NCI-H2107 (cell line): ENCODE measurements at regions not wholly inside any gene's neighbourhood (a gene's known extent, or its start where the extent isn't known, plus 50 kb on each side); places are given as distances from the start of the nearest gene placed in this dataset.

Source experiments
- DNase-seq: peaks from one replicate; lab custom pipeline; 2025; lab: John Stamatoyannopoulos, UW

DNA sequence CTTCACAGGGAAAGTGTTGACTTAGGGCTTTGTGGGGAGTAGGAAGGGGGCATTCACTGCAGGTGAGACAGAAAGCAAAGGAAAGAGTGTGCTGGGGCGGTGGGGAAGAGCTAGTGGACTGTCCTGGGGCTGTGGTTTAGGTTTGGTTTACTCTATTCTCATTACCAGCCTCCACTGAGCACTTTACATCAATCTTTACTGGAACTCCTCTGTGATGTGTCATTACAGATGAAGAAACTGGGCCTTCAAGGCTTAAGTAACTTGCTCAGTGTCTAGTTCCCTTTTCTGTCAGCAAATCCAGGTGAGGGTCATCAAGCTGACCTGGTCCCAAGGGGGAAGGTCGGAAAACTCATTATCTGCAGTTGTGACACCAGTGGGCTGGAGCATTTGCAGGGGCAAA, 120.2 kb upstream of the PFN2 start:
- no peak for DNase-seq

DNA sequence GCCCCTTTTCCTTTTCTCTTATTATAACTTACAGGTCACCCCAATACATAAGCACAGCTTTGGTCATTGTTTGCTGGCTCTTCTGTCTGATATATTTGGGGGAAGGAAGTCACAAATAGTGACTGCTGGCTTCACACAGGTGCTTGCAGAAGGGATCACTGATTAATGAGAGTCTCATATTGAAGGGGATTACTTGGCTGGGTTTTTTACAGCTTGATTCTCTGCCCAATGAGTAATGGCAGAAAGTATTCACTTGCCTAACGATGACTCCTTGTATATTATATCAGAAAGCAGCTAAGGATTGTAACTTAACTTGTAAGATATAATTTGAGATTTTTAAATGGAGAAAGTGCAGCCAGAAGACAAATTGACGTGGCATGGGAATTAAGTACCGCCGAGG, 119.3 kb upstream of the PFN2 start:
- DNase-seq: no peak

DNA sequence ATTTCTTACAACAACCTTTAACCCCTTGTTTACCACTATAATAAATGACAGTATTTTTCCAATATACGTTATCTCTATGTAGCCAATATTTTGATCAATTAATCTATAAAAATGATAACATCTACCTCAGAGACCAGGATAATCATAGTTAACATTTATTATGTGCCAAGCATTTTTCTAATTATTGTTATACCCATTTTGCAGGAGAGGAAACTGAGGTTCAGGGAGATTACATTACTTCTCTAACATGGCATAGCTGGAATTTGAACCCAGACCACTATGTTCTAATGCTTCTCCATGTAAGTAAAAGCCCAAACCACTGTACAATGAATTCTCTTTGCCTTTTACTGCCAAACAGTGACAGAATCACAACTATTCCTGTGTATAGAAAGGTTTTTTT, 113.4 kb upstream of the PFN2 start:
- no peak for DNase-seq

DNA sequence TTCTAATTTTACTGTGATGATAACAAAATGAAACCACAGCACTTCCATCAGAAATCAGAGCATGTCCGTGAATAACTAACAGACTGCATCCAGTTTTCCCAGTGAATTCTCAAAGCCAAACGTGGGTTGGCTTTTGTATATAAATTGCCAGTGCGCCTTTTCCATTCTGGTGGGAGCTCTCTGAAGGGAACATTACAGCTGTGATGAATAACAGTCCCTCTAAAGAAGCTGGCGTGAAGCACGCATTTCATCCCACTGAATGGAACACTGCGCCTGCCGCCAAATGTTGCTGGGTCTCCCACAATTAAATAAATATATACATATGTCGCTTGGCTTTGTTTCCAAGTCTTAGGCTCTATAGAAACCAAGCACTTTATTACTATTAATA, 113.0 kb upstream of the PFN2 start:
- no peak for DNase-seq

DNA sequence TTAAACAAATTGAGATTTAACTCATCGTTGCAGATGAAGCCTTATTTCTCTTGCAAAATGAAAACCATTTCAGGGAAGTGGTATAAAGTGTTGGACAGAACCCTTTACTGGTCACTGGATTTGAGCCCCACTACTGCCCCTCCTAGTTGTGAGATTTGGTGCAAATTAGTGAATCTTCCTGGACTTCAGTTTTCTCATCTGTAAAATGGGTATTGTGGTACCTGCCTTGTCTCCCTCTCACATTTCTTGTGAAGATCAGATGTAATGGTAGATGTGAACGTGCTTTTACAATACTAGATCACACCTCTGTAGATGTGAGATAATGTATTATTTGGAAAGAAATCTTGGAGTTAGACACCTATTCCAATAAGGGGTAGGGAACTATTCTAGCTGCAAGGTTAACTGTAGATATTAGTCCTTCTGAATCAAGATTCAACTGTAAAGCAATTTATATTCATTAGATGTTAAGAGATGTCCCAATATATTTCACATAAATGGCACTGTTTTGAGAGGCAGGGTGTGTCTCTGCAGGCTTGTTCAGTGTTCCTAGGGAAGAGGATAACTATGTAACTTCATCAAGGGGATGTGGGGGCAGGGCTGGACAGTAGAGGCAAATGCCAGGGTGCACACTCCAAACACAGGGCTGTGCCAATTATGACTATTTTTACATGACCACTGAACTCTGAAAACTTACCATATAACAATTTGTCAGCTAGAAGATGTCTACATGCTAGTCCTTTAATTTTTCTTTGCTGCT, 112.4 kb upstream of the PFN2 start:
- DNase-seq: no peak

DNA sequence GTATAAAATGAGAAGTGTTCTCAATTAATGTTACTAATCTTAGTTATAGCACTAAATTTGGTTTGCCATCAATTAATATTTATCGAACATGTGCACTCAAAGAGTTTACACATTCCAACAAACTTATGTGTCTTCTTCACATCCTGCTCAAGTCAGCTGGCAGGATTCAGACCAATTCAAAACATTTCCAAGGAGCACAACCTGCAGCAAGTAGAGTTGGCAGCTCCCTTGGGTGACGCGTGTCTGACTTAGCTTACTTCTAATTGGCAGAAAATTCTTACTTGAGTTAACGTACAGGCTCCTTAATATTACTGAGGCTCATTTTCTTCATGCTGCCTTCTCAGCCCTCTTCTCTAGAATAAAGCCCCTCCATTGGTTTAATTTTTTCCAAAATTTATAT, 110.4 kb upstream of the PFN2 start:
- no peak for DNase-seq

DNA sequence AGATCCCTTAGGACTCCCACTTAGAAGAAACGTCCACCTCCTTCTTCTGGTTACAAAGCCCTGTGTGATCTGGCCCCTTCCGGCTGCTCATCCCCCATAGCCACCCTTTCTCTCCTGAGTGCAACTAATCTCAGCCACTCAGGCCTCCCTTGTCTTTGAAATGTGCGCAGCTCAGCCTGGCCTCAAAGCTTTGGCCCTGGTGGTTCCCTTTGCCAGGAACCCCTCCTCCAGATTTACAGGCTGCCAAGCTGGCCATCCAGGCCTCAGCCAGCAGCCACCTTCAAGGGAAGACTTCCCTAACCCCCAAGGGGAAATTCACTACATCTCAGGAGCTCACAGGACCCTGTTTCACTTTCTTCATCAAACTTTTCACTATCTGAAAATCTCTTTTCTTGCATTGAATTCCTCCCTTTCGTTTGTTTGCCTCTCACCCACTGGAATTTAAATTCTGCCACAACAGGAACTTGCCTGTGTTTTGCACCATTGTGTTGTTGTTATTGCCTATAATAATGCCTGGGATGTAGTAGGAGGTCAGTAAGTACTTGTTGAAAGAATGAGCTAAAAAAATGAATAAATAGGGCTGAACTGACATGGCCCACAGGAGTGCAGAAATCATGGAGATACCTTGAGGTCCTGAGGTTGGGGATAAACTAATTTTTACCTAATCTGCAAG, 109.5 kb upstream of the PFN2 start:
- no peak for DNase-seq

DNA sequence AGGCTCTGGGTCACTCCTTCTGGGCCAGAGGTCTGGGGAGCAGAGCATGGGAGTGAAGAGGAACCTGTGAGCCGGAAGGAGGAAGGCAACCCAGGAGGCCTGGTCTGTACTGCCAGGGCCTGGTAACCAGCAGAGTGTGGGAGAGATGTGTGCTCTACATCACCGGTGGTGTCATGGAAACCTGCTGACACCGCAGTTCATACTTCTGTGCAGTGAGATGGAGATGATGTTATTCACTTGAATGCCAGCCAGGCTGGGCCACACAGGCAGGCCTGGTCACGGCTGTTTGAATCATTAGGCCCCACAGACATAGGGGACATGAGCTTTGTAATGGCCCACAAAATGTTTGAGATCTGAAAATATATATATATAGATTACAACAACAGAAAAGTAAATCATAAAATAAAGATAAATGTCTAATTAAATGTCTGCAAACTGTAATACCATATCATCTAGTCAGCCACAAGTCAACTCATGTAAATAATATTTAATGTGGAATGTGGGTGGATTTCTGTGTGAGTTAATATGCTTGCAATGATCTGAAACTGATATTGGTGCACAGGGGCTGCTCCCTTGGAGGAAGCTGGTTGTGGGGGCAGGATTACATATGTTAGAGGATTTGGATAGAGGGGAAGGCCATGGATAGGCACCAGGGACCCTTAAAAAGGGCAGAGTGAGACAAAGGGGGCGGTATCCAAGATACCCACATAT, 108.5 kb upstream of the PFN2 start:
- no peak for DNase-seq

DNA sequence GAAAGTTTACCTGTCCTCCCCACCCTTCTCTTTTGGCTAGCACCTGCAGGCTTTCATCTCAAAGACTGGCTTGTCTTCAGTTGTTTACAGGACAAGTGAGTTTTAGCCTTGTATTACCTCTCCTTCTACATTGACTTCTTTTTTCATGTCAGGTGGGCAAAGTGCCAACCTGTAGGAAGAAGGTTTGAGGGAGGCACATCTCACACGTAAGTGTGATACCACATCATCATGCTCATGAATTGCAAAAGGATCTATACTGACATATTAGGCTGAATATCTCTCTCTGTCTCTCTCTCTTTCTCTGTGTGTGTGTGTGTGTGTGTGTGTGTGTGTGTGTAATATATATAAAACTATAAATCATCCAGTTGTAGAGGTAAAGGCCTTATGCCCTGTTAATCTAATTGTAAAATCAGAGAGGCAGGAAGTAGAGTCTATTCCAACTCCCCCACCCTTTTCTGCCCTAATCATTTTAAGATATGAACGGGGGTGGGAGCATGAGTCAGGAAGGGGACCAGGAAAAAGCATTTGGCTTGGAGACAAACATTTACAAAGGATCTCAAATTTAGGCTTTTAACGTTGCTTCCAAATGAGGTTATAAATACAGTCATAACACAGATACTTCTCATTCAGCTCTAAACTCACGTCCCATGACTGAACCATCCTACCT, 107.0 kb upstream of the PFN2 start:
- no peak for DNase-seq

DNA sequence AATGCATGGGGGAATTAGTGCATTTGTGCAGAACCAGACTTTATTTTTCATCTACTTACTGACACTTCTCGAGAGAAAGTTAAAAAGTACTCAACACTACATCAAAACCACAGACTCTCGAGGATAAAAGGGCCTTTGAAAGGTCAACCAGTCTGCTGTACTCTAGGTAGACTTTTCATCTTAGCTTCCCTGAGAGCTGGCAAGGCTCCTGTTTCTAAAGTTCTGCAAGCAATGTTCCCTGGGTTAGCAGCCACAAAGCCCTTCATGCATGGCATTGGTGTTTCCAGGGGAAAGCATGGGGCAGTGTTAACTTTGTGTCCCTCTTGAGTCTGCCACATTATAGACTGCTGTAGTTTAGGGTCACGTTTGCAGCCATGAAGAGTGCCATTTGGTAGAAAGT, 106.4 kb upstream of the PFN2 start:
- DNase-seq: no peak

DNA sequence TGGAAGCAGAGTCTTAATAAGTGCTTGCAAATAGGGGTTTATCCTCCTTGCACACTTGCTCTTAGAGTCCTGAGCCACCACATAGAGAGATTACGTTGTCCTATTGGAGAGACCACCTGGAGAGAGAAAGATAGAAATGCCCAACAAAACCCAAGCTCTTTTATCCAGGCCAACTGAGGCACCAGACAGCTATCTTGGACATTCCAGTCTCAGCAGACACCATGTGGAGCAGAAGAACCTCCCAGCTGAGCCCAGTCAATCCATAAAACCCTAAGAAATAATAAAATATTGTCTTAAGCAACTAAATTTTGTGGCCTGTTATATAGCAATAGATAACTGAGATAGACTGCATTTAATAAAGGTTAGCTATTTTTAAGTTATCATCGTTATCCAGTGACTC, 105.7 kb upstream of the PFN2 start:
- DNase-seq: no peak

DNA sequence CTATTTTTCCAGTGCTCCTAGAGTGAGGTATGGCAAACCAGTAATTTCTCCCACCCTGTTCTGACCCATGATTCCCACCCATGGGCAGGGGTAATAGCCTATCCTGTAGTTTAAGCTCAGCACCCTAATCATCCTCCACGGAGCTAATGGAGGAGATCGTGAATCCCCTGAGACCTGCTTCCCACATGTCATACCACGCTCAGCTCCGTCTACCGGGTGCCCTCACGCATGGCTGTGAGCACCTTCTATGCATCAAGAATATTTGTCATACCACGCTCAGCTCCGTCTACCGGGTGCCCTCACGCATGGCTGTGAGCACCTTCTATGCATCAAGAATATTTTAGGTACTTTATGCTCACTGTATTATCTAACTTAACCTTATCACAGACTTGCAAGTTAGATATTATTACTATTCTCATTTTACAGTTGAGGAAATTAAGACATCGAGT, 104.7 kb upstream of the PFN2 start:
- no peak for DNase-seq

DNA sequence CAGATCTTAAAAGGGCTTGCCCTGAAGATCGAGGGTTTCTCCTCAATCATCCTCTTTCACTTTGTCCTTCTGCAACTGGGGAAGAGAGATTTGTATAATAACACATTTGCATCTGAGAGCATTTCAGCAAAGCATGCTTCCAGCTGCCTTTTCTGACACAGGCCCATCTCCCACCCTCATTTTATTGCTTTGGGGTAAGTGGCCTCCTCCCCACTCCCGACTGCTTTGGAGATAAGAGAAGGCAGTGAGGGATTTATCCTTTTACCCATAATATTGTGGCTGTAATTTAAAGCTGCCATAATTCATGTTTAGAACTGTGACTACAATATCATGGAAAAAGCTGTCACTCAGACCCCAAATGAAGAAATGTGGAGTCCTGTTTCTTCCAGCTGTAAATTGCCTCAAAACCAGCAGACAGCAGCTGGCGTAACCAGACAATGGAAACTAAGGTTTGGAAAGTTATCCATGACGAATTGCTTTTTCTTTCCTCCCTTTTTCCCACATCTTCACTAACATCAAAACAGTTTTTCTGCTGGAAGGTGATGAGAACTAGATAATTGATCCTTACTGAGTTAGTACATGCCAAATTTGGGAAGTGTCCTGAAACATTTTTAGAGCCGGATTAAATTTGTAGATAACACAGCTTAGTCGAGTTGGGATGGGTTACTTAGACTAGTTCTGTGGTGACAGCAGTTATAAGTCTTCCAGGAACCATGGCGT, 104.2 kb upstream of the PFN2 start:
- no peak for DNase-seq

DNA sequence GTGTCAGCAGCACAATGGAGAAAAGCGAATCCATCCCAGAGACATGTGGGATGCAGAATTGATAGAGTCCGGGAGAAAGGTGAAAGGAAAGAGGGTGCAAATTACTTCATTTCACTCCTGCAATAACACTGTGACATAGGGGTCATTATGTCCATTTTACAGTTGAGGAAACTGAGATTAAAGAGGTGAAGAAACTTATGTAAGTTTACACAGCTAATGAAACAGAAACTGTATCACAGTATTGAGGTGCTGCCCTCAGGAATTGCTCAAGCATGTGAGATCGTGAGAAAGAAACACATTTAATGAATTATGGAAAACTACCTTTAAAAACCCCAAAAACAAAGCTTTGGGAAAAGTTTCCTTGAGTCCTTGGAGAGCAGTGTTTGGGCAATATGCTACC, 103.6 kb upstream of the PFN2 start:
- no peak for DNase-seq

DNA sequence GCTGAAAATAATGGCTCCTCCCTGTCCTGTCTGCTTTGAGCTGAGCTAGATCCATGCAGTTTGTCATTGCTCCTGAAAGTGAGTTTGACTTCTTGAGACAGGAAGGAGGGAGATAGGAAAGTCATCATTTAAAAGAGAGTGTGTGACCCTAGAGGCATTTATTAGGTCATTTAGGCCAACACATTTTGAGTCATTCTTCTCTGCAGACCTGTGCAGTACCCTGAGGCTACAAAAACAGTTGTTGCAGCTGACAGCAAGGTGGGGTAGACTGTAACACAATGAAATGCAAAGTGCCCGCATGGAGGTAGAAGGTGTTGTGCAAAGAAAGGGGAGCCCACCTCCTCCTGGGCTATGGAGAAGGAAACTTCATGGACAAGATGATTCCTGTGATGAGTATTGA, 102.8 kb upstream of the PFN2 start:
- DNase-seq: no peak

DNA sequence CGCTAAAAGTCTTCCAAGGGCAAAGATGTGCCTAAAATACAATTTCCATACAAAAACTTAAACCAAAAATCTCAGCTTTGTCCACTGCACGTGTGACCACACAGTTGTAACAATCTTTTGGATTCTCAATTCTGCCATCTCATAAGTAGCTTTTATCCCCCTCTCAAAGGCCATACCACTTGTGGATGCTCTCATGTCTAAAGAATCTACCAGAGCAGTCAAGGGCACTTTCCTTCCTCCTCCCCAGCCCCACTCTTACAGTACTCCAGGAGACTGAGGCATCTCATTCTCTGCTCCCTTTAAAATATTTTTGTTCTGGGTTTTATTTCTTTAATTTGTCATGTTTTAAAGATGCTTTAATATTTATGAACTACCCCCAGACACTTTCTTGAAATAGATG, 102.3 kb upstream of the PFN2 start:
- DNase-seq: no peak

DNA sequence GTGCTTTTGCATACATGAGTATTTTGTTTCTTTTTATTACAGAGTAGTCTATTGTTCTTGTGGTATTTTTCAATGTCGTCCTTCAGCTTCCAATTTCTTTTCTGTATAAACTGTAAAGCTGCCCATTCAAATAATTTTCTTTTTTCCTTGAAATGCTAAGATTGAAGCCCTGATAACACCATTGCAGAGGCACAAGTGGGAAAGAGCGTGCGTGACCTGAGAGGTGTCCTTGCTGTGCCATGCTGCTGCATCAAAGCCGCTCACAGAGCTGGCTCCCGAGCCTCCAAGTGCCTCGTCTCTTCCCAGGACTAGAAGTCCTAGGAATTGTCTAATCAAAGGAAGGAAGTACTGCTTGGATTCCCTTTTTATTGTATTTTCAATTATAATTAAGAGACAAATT, 101.9 kb upstream of the PFN2 start:
- DNase-seq: no peak

DNA sequence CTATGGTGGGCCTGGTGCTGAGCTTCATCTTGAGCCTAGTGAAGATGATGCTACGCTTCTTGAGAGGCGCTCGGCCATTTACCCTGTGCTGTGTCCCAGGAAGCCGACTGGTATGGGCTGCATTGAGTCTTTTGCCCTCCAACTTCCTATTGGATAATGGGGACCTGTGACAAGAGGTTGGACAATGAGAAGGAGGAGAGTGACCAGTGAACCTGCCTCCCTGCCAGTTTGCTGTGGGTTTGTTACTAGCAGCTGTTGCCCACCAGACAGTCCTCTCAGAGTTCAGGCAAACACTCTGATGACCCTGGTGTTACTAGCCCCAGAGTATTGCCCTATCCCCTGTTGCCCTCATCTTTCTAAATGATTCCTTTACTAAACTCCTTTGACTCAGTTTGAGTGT, 99.6 kb upstream of the PFN2 start:
- DNase-seq: no peak

DNA sequence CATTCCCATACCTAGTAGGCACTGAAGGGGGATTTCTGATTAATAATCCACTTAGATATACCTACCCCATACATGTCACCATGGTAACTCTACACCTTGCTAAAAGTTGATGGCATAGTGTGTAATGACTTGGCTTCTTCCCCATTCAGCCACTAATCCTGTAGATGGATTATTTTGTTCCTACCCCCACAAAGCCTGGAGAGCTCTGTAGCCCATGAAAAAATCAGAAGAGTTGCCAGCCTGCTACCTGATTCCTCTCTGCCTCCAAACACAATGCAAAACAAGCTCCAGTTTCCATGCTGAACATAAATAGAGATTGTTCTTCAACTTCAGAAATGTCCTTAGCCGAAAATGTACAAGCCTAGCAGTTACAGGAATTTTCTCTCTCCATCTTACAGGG, 98.9 kb upstream of the PFN2 start:
- DNase-seq: peak; percentile 33

DNA sequence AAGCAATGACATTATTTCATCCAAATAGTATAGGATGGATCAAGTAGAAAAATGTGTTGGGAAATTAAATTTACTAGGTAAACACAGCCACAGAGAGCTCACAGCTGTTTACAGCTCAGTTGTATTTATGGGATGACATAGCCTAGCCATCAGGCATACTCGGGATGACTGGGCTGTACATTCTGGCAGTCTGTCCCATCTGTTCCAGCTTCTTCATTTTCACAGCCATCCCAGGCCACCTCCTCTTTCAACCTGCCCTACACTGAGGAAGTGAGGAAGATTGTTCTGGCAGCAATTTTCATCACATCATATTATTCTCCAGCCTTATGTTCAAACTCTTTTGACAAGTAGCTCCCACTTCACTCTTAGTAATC, 98.4 kb upstream of the PFN2 start:
- DNase-seq: no peak

DNA sequence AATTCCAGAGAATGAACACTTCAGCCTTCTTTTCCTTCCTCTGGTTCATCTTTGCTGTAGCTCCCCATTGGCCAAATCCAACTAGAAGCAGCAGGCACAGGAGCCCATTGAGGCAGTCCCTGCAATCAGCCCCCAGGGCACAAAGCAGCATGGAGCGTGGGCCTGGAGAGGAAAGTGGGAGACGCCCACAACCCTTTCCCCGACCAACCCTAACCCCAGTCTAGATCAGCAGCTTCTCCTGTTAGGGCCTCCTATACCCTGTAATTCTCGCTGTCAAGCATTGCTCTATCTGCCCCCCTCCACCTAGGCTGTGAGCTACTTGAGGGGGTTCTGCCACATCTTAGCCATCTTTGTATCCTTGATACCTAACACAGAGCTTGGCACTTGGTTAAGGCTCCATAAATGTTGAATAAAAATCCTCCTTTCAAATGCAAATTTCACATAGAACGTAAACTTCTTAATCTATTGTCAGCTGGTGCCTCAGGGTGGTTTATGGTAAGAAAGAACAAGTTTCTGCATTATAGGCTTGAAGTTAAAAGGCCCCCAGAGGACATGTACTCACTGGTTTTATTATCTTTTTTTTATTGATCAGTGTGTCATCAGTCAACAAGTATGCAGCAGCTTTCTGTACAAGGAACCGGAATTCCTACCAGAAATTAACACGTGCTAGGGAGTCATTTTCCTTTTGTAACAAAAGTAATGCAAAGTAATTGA, 97.9 kb upstream of the PFN2 start:
- no peak for DNase-seq

DNA sequence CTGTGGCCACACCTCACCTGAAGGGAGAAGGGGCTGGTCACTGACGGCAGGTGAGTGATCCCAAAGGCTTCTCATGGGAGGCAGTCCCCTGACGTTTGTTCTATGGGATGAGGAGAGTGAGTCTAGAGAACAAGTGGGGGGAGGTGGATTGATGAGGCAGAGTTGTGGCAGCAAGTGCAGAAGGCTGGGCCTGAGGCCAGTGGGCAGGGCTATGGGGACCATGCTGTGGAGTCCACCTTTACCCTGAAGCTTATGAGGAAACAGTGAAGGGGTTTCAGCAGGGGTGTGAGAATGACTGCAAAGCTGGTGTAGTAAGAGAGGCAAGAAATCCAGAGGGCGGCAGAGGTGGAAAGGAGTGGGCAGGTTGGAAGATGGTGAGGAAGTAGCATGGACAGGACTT, 96.9 kb upstream of the PFN2 start:
- no peak for DNase-seq
